ENCODE measurements at regions not wholly inside any gene's neighbourhood (a gene's known extent, or its start where the extent isn't known, plus 50 kb on each side); places are given as distances from the start of the nearest gene placed in this dataset.

DNA sequence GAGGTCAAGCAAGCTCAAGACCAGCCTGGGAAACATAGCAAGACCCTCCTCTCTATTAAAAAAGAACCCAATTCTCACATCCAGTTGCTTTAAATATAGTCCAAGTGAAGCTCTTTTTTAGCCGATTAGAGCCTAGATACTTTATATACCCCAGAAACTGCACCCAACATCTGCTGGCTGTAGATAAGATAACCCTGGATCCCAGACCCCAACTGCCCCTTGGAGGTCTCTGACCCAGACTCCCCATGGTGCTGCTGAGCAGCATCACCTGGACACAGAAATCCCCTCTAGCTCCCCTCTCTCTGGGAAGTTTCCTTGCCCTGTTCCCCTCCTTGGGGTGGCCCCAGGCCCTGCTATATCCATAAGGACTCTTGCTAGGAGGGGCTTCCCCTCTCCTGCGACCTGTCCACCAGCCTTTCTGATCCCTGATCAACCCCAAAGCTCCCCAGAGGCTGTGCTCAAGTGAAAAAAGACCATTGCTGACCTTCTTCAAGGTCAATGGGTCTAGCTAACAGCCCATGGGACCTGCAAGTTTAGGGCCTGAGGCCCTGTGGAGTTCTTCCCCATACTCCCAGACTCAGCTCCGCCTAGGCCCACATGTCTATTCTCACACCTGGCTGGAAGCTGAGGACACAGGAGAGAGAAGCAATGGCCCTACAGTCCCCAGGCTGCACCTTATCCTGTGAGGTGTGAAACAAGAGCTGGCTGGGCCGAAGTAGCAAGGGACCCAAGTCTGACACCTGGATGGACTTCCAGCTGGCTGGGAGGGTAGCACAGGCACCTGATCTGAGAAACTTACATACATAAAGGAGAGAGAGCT, 56.2 kb downstream of the ARL6IP4 start:
- no peaks in the 10 kb centered on the region for H3K27me3 ChIP-seq (ENCODE audit: low read depth, low read length)
- peaks cover 0 to under 1% of the 10 kb centered on the region in 2 donors for H3K4me1 ChIP-seq (ENCODE audit: control insufficient read depth in 1 of 2, insufficient read depth in 2 of 2, low read length in 2 of 2)
- H3K9me3 ChIP-seq (ENCODE audit: control insufficient read depth in 1 of 2, low read length in 2 of 2) = no peaks in the 10 kb centered on the region
- no peak overlapping the region for H3K4me3 ChIP-seq (ENCODE audit: low read depth in 1 of 2, low read length in 2 of 2)
- H3K27ac ChIP-seq (ENCODE audit: low read length) = no peak overlapping the region
- H3K36me3 ChIP-seq (ENCODE audit: control insufficient read depth in 1 of 2, insufficient read depth in 2 of 2, low read length in 2 of 2) = peaks cover 8 to 10% of the 10 kb centered on the region in 2 donors

DNA sequence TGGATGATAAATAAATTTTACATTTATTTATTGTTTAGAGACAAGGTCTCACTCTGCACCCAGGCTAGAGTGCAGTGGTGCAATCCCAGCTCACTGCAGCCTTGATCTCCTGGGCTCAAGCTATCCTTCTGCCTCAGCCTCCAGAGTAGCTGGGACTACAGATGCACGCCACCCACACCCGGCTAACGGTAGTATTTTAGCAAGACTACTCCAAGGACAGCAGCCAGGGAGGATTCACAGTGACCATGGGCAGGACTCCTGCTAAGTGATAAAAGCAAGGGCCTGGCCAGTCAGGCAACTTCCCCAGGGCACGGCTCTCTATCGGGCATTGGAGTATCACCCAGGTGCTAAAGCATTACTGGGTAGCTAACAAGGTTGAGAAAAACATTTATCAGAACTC, 55.4 kb downstream of the ARL6IP4 start:
- Histone ChIP-seq H3K4me3 (ENCODE audit: low read depth in 1 of 2, low read length in 2 of 2) (no peak overlapping the region), H3K36me3 (ENCODE audit: control insufficient read depth in 1 of 2, insufficient read depth in 2 of 2, low read length in 2 of 2) (peaks cover 8 to 10% of the 10 kb centered on the region in 2 donors), H3K27me3 (ENCODE audit: low read depth, low read length) (no peaks in the 10 kb centered on the region), H3K4me1 (ENCODE audit: control insufficient read depth in 1 of 2, insufficient read depth in 2 of 2, low read length in 2 of 2) (no peaks in the 10 kb centered on the region), H3K9me3 (ENCODE audit: control insufficient read depth in 1 of 2, low read length in 2 of 2) (no peaks in the 10 kb centered on the region), H3K27ac (ENCODE audit: low read length) (no peak overlapping the region)

DNA sequence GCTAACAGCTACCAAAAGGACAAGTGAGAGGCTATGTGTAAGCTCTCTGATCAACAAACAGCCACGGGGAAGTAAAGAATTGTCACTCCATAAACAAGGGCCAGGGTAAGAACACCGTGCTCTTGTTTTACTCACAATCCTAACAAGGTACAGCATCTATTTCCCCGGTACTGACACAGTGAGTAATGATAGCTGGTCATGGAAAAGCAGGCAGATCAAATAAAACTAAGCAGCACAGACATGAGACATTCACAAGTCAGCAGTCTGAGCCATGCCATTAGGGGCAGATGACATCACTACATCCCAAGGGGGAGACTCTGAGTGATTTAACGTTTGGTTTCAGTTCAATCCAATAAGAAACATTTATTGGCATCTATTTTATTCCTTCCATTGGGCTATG, 54.4 kb downstream of the ARL6IP4 start:
- H3K36me3 ChIP-seq (ENCODE audit: control insufficient read depth in 1 of 2, insufficient read depth in 2 of 2, low read length in 2 of 2) = peaks cover 10 to 12% of the 10 kb centered on the region in 2 donors
- H3K27me3 ChIP-seq (ENCODE audit: low read depth, low read length) = no peaks in the 10 kb centered on the region
- no peaks in the 10 kb centered on the region for H3K4me1 ChIP-seq (ENCODE audit: control insufficient read depth in 1 of 2, insufficient read depth in 2 of 2, low read length in 2 of 2)
- no peaks in the 10 kb centered on the region for H3K9me3 ChIP-seq (ENCODE audit: control insufficient read depth in 1 of 2, low read length in 2 of 2)
- no peak overlapping the region for H3K27ac ChIP-seq (ENCODE audit: low read length)
- H3K4me3 ChIP-seq (ENCODE audit: low read depth in 1 of 2, low read length in 2 of 2) = no peak overlapping the region

GRCh38 chr12:123034022-123034541, 53.6 kb downstream of the ARL6IP4 start:
- Histone ChIP-seq H3K36me3 (ENCODE audit: control insufficient read depth in 1 of 2, insufficient read depth in 2 of 2, low read length in 2 of 2) (peaks cover 10 to 15% of the 10 kb centered on the region in 2 donors), H3K4me3 (ENCODE audit: low read depth in 1 of 2, low read length in 2 of 2) (no peak overlapping the region), H3K4me1 (ENCODE audit: control insufficient read depth in 1 of 2, insufficient read depth in 2 of 2, low read length in 2 of 2) (no peaks in the 10 kb centered on the region), H3K9me3 (ENCODE audit: control insufficient read depth in 1 of 2, low read length in 2 of 2) (no peaks in the 10 kb centered on the region), H3K27ac (ENCODE audit: low read length) (no peak overlapping the region), H3K27me3 (ENCODE audit: low read depth, low read length) (no peaks in the 10 kb centered on the region)

DNA sequence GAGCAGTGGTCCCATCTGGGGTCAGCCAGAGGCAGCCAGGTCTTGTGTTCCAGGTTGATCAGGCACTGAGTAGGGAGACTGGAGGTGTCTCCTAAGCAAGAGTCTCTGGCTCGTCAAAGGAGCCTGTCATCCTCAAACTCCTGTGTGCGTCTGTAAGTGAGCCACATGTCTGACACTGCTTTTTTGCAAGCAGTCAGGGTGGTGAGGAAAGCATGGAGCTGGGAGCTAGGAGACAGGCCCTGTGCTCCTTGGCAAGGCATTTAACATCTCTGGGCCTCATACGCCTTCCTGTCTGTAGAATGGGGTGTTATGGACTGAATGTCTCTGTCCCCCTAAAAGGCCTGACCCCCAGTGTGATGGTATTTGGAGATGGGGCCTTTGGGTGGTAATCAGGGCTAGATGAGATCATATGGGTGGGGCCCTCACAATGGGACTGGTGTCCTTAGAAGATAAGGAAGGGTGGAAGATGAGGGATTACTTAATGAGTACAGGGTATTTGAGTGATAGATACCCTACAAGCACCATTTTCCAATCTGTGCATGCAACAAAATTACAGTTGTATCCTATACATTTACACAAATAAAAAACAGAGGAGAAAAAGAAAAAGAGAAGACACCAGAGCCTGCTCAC, 53.0 kb downstream of the ARL6IP4 start:
- H3K9me3 ChIP-seq (ENCODE audit: control insufficient read depth in 1 of 2, low read length in 2 of 2) = no peaks in the 10 kb centered on the region
- peaks cover 10 to 18% of the 10 kb centered on the region in 2 donors for H3K36me3 ChIP-seq (ENCODE audit: control insufficient read depth in 1 of 2, insufficient read depth in 2 of 2, low read length in 2 of 2)
- H3K4me3 ChIP-seq (ENCODE audit: low read depth in 1 of 2, low read length in 2 of 2) = no peak overlapping the region
- H3K27me3 ChIP-seq (ENCODE audit: low read depth, low read length) = no peaks in the 10 kb centered on the region
- H3K27ac ChIP-seq (ENCODE audit: low read length) = no peak overlapping the region
- H3K4me1 ChIP-seq (ENCODE audit: control insufficient read depth in 1 of 2, insufficient read depth in 2 of 2, low read length in 2 of 2) = no peaks in the 10 kb centered on the region

DNA sequence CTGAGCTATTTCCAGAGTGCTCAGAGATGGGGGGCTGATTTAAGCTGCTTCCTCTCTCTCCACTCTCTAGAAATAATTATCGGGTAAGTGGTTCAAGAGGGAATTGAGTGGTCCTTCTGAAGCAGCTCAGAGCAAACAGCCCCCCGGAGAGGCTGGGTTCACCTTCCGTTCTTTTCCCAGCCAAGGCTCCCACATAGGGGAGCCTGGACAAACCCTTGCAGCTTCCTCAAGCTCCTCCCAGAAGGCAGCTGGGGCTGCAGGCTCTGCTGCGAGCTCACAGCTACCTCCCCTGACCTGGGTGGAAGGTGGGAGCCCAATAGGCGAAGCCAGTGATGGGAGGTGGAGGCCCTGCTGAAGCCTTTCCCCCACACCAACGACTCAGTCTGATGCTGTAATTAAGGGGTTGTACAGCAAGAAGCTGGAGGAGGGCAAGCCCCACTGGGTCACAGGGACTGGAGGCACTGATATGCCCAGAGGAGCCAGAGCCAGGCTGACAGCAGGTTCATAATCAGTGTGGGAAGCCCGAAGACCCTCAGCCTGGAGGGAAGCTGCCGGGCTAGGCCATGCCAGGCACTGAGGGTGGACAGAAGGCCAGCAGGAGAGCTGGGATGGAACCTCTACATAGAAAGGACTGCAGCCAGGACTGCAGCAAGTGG, 52.4 kb downstream of the ARL6IP4 start:
- H3K4me1 ChIP-seq (ENCODE audit: control insufficient read depth in 1 of 2, insufficient read depth in 2 of 2, low read length in 2 of 2) = no peaks in the 10 kb centered on the region

More for the DNA sequence above, 52.4 kb downstream of the ARL6IP4 start:
- Histone ChIP-seq H3K27me3 (ENCODE audit: low read depth, low read length) (no peaks in the 10 kb centered on the region), H3K36me3 (ENCODE audit: control insufficient read depth in 1 of 2, insufficient read depth in 2 of 2, low read length in 2 of 2) (peaks cover 10 to 24% of the 10 kb centered on the region in 2 donors), H3K27ac (ENCODE audit: low read length) (no peak overlapping the region), H3K9me3 (ENCODE audit: control insufficient read depth in 1 of 2, low read length in 2 of 2) (no peaks in the 10 kb centered on the region), H3K4me3 (ENCODE audit: low read depth in 1 of 2, low read length in 2 of 2) (no peak overlapping the region)
